Fibroblast of skin of right quadriceps (primary cell): ENCODE measurements at regions not wholly inside any gene's neighbourhood (a gene's known extent, or its start where the extent isn't known, plus 50 kb on each side); places are given as distances from the start of the nearest gene placed in this dataset.
"Not testable (repeated sequence)": the region's sequence is repeated elsewhere in the genome, so short reads cannot be mapped to it uniquely, and the experiment has no call there.

ENCODE experiments used
- DNase-seq: peaks from one replicate; pipeline ENCODE4 v3.0.0-alpha.2; 2013

- not testable (repeated sequence) for DNase-seq
Observed at GRCh38 chr14:105884192-105884807, 357.9 kb downstream of the TMEM121 start.

- no peak for DNase-seq
Observed at GRCh38 chr14:105884808-105885281, 358.5 kb downstream of the TMEM121 start.

- DNase-seq = no peak
Observed at GRCh38 chr14:105885561-105886320, 359.4 kb downstream of the TMEM121 start.

GRCh38 chr14:105886791-105887191 is 360.4 kb downstream of the TMEM121 start:
- not testable (repeated sequence) for DNase-seq

GRCh38 chr14:105887692-105888091 is 361.3 kb downstream of the TMEM121 start:
- no peak for DNase-seq

GRCh38 chr14:105888151-105888550 is 361.8 kb downstream of the TMEM121 start:
- DNase-seq = no peak

GRCh38 chr14:105888784-105889665 is 362.6 kb downstream of the TMEM121 start:
- no peak for DNase-seq

GRCh38 chr14:105889666-105890473 is 363.5 kb downstream of the TMEM121 start:
- DNase-seq = no peak

- no peak for DNase-seq
Observed at GRCh38 chr14:105890474-105891220, 364.3 kb downstream of the TMEM121 start.

- DNase-seq = no peak
Observed at GRCh38 chr14:105891221-105891602, 364.8 kb downstream of the TMEM121 start.

GRCh38 chr14:105891631-105892452 is 365.5 kb downstream of the TMEM121 start:
- no peak for DNase-seq

GRCh38 chr14:105892453-105893441 is 366.4 kb downstream of the TMEM121 start:
- not testable (repeated sequence) for DNase-seq

GRCh38 chr14:105893686-105894085 is 367.3 kb downstream of the TMEM121 start:
- DNase-seq = not testable (repeated sequence)

- no peak for DNase-seq
Observed at GRCh38 chr14:105894125-105894977, 368.0 kb downstream of the TMEM121 start.

- DNase-seq = no peak
Observed at GRCh38 chr14:105894978-105895881, 368.8 kb downstream of the TMEM121 start.

- not testable (repeated sequence) for DNase-seq
Observed at GRCh38 chr14:105896206-105896605, 369.8 kb downstream of the TMEM121 start.
